ENCODE measurements at regions not wholly inside any gene's neighbourhood (a gene's known extent, or its start where the extent isn't known, plus 50 kb on each side); places are given as distances from the start of the nearest gene placed in this dataset.

DNA sequence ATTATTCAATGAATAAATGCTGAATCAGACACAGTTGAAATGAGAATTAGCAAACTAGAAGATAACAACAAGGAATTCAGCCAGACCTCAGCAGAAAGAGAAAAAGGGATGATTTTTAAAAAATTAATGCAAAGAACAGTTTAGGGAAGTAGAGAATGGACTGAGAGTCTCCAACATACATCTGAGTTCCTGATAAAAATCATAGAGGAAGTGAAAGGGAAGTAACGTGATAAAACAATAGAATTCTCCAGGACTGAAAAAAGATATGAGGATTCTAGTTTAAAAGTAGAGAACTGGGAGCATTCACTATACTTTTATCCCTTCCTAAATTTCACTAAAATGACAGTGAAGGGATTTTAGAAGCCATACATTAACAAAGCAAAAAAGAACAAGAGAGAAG, 592.0 kb downstream of the SOX6 start:
- TF ChIP-seq CTCF (IDR thresholded peaks at IDR 0.05 in 8 of 11, conservative IDR thresholded peaks at IDR 0.05 in 3 of 11) (no peak), POLR2AphosphoS5 (IDR thresholded peaks at IDR 0.05) (no peak)
